Keratinocyte (primary cell): ENCODE measurements at regions not wholly inside any gene's neighbourhood (a gene's known extent, or its start where the extent isn't known, plus 50 kb on each side); places are given as distances from the start of the nearest gene placed in this dataset.

Source experiments
- CTCF ChIP-seq, 3 experiments: IDR thresholded peaks in 1 of 3; conservative IDR thresholded peaks in 1 of 3; optimal IDR thresholded peaks in 1 of 3; 2 replicates in 2 of 3; 3 replicates in 1 of 3; pipeline versions ENCODE3 to v1.5.1; 2011; ENCODE audit warnings: low read length in 3 of 3, mild to moderate bottlenecking in 3 of 3, moderate library complexity in 2 of 3, control low read depth in 1 of 3, inconsistent platforms in 1 of 3; ENCODE audit not compliant: insufficient read depth in 2 of 3; ENCODE audit errors: extremely low read depth in 1 of 3
- EZH2 ChIP-seq: IDR thresholded peaks from one replicate; pipeline ENCODE4 v1.6.1; 2012; ENCODE audit warnings: inconsistent platforms, mild to moderate bottlenecking, low read length, moderate library complexity

DNA sequence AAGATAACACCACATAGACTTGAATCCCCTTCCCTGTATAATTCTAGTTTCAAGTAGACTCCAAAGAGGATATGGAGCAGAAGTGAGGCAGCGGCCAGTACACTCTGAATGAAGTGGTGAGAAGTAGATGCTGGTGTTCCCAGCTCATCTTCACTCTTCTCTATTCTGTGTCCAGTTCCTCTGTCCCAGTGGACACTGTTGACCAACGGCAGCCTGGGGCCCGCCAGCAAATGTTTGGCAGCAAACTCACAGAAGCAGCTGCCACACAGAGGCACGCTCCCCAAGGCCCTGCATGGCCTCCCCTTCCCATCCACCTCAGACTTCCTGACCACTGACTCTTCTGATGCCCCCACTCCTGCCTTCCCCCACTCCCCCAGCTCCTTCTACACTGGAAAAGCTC lies 358.9 kb upstream of the ID4 start:
- TF ChIP-seq CTCF (optimal IDR thresholded peaks at IDR 0.05 in 1 of 3, IDR thresholded peaks at IDR 0.05 in 1 of 3, conservative IDR thresholded peaks at IDR 0.05 in 1 of 3; ENCODE audit: extremely low read depth in 1 of 3, insufficient read depth in 2 of 3, low read length in 3 of 3) = no peak
- no peak for TF ChIP-seq EZH2
